ENCODE measurements at regions not wholly inside any gene's neighbourhood (a gene's known extent, or its start where the extent isn't known, plus 50 kb on each side); places are given as distances from the start of the nearest gene placed in this dataset.

DNA sequence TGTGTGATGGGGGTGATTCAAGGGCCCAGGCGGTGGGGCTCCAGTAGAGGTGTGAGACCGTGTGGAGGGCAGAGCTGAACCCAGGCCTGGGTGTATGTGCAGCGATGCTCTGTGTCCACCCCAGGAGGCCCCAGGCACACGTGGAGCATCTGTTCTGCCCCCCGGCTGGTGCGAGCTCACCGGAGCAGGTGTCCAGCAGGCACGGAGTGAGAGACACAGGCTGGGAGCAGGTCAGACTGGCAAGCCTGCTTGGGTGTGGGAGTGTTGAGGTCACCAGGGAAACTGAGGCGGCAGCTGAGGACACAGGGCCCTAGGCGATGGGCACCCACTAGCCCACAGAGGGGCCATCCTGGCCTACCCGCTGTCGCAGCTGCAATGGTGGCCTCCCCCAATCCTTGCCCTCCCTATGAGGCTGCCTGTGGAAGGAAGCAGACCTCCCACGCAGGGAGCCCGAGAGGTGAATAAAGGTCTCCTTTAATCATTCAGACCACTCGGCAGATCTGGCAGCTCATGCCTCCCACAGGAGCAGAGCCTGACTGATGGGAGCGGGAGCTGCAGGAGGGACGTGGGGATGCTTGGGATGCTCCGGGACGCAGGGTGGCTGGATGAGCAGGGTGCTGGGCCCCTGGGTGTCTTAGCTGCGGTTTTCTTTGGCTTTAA is 1165.1 kb downstream of the BRD1 start:
- TF ChIP-seq, protein P1, sequence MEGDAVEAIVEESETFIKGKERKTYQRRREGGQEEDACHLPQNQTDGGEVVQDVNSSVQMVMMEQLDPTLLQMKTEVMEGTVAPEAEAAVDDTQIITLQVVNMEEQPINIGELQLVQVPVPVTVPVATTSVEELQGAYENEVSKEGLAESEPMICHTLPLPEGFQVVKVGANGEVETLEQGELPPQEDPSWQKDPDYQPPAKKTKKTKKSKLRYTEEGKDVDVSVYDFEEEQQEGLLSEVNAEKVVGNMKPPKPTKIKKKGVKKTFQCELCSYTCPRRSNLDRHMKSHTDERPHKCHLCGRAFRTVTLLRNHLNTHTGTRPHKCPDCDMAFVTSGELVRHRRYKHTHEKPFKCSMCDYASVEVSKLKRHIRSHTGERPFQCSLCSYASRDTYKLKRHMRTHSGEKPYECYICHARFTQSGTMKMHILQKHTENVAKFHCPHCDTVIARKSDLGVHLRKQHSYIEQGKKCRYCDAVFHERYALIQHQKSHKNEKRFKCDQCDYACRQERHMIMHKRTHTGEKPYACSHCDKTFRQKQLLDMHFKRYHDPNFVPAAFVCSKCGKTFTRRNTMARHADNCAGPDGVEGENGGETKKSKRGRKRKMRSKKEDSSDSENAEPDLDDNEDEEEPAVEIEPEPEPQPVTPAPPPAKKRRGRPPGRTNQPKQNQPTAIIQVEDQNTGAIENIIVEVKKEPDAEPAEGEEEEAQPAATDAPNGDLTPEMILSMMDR (IDR thresholded peaks at IDR 0.05; ENCODE audit: insufficient read depth, low read length, poor library complexity, severe bottlenecking), result no peak
- no peak for TF ChIP-seq EZH2phosphoT487 (conservative IDR thresholded peaks at IDR 0.05; ENCODE audit: low read length)

DNA sequence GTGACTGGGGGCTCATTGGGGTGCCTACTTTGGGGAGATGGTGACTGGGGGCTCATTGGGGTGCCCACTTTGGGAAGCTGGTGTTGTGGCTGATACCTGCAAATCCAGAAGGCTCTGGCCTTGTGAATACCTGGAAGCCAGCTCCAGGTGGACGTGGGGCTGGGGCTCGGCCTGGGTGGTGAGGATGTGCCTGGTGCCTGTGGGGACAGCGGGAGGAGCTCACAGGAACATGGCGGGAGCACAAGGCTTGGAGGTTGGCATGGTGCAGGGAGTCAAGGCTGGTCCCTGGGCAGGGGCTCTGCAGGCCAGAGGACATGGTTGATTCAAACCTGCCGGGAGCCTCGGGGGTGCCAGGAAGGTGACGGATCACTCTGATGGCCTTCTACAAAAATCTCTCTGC is 1165.7 kb downstream of the BRD1 start:
- H3K36me3 ChIP-seq (ENCODE audit: low read length), result no peaks in the 10 kb centered on the region
- H3F3A ChIP-seq (ENCODE audit: insufficient read depth), result no peaks in the 10 kb centered on the region
- no peak overlapping the region for H3K27ac ChIP-seq (ENCODE audit: low read depth, low read length)
- no peak for TF ChIP-seq EZH2phosphoT487 (conservative IDR thresholded peaks at IDR 0.05; ENCODE audit: low read length)
- TF ChIP-seq, protein P1 (IDR thresholded peaks at IDR 0.05; ENCODE audit: insufficient read depth, low read length, poor library complexity, severe bottlenecking), result no peak
- H3K79me2 ChIP-seq (ENCODE audit: insufficient read depth, low read length), result no peaks in the 10 kb centered on the region
- no peak overlapping the region for H3K4me2 ChIP-seq (ENCODE audit: low read depth, low read length, poor library complexity, severe bottlenecking)
- no peaks in the 10 kb centered on the region for H3K27me3 ChIP-seq (ENCODE audit: low read length)
- no peaks in the 10 kb centered on the region for H4K20me1 ChIP-seq (ENCODE audit: low read depth, low read length)
- no peak overlapping the region for H3K4me3 ChIP-seq (ENCODE audit: insufficient read depth, low read length, poor library complexity, severe bottlenecking)
- H3K9me2 ChIP-seq (replicated peaks; ENCODE audit: insufficient read depth, low read length), result no peaks in the 10 kb centered on the region
- no peak overlapping the region for H3K9ac ChIP-seq (ENCODE audit: low read length)
- H2AFZ ChIP-seq (ENCODE audit: low read depth, low read length, severe bottlenecking), result no peak overlapping the region
- H3K9me3 ChIP-seq (ENCODE audit: insufficient read depth, low read length), result no peaks in the 10 kb centered on the region

More for the DNA sequence above, 1165.1 kb downstream of the BRD1 start:
- H4K20me1 ChIP-seq (ENCODE audit: low read depth, low read length), result no peaks in the 10 kb centered on the region
- no peaks in the 10 kb centered on the region for H3K27me3 ChIP-seq (ENCODE audit: low read length)
- no peak overlapping the region for H3K4me3 ChIP-seq (ENCODE audit: insufficient read depth, low read length, poor library complexity, severe bottlenecking)
- H3K9me2 ChIP-seq (replicated peaks; ENCODE audit: insufficient read depth, low read length), result no peaks in the 10 kb centered on the region
- no peak overlapping the region for H3K27ac ChIP-seq (ENCODE audit: low read depth, low read length)
- no peak overlapping the region for H3K9ac ChIP-seq (ENCODE audit: low read length)
- no peaks in the 10 kb centered on the region for H3K79me2 ChIP-seq (ENCODE audit: insufficient read depth, low read length)
- H3F3A ChIP-seq (ENCODE audit: insufficient read depth), result no peaks in the 10 kb centered on the region
- H2AFZ ChIP-seq (ENCODE audit: low read depth, low read length, severe bottlenecking), result no peak overlapping the region
- no peak overlapping the region for H3K4me2 ChIP-seq (ENCODE audit: low read depth, low read length, poor library complexity, severe bottlenecking)
- no peaks in the 10 kb centered on the region for H3K36me3 ChIP-seq (ENCODE audit: low read length)
- H3K9me3 ChIP-seq (ENCODE audit: insufficient read depth, low read length), result no peaks in the 10 kb centered on the region

DNA sequence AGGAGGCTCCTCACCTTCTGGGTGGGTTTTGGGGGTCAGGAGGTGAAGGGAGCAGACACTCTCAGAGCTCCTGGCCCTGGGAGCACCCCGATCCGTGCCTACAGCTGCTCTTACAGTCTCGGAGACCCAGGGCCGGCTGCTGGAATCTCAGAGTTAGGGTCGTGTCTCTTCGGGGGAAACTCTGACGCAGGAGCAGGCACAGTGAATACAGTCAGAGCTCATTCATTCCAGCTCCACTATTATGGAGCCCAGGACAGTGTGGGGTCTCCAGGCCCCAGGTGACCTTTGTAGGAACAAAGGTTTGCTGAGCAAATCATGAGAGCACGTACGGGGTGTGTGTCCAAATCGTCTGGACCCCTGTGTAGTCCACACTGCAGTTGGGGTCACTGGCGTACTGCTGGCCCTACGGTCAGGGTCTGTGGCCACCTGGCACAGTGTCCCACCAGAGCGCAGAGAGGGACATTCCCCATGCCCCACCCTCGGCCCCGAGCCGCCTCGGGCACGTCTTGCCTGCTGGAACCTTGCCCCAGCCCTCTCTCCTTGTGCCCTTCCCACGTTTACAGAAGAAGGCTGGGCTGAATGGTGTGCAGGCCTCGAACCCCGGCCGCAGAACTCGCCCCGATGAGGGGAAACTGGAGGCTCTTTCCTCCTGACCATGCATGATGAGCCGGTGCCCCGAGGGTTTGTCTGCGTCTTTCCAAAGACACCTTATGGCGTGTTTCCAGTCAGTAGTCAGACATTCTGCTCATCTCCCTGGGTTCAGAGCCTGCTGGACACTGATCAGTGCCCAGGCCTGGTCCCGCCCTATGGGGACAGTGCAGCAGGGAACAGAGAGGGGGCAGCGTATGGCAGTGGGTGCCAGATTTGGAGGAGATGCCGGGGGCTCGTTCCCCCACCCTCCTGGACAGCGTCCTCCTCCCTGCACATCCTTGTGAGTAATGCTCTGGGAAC is 1166.6 kb downstream of the BRD1 start:
- TF ChIP-seq EZH2phosphoT487 (conservative IDR thresholded peaks at IDR 0.05; ENCODE audit: low read length), result no peak
- TF ChIP-seq, protein P1 (IDR thresholded peaks at IDR 0.05; ENCODE audit: insufficient read depth, low read length, poor library complexity, severe bottlenecking), result no peak
- H2AFZ ChIP-seq (ENCODE audit: low read depth, low read length, severe bottlenecking), result no peak overlapping the region

More for the DNA sequence above, 1166.6 kb downstream of the BRD1 start:
- H3F3A ChIP-seq (ENCODE audit: insufficient read depth), result no peaks in the 10 kb centered on the region
- H3K27ac ChIP-seq (ENCODE audit: low read depth, low read length), result no peak overlapping the region
- no peaks in the 10 kb centered on the region for H3K36me3 ChIP-seq (ENCODE audit: low read length)
- no peaks in the 10 kb centered on the region for H3K79me2 ChIP-seq (ENCODE audit: insufficient read depth, low read length)
- no peak overlapping the region for H3K9ac ChIP-seq (ENCODE audit: low read length)
- no peak overlapping the region for H3K4me3 ChIP-seq (ENCODE audit: insufficient read depth, low read length, poor library complexity, severe bottlenecking)
- no peaks in the 10 kb centered on the region for H3K9me3 ChIP-seq (ENCODE audit: insufficient read depth, low read length)
- H3K9me2 ChIP-seq (replicated peaks; ENCODE audit: insufficient read depth, low read length), result no peaks in the 10 kb centered on the region
- H4K20me1 ChIP-seq (ENCODE audit: low read depth, low read length), result no peaks in the 10 kb centered on the region
- no peak overlapping the region for H3K4me2 ChIP-seq (ENCODE audit: low read depth, low read length, poor library complexity, severe bottlenecking)
- H3K27me3 ChIP-seq (ENCODE audit: low read length), result no peaks in the 10 kb centered on the region
